ENCODE measurements at regions not wholly inside any gene's neighbourhood (a gene's known extent, or its start where the extent isn't known, plus 50 kb on each side); places are given as distances from the start of the nearest gene placed in this dataset.
A peak's percentile ranks its signal among the peaks of the same experiment; 100 is the strongest.

- H3K27me3 Mint-ChIP-seq: peaks cover 1% of the 10 kb centered on the region
- ChIA-PET POLR2A (no interaction called here), CTCF (no interaction called here)
- no peak overlapping the region for H3K4me3 Mint-ChIP-seq
- H3K36me3 Mint-ChIP-seq (ENCODE audit: low read depth): no peaks in the 10 kb centered on the region
- no peaks in the 10 kb centered on the region for H3K4me1 Mint-ChIP-seq
- no peak for DNase-seq
- H3K27ac Mint-ChIP-seq: no peak overlapping the region
- no peaks in the 10 kb centered on the region for H3K9me3 Mint-ChIP-seq
Observed at GRCh38 chr20:60123096-60123495, 164.9 kb downstream of the CDH26 start.

DNA sequence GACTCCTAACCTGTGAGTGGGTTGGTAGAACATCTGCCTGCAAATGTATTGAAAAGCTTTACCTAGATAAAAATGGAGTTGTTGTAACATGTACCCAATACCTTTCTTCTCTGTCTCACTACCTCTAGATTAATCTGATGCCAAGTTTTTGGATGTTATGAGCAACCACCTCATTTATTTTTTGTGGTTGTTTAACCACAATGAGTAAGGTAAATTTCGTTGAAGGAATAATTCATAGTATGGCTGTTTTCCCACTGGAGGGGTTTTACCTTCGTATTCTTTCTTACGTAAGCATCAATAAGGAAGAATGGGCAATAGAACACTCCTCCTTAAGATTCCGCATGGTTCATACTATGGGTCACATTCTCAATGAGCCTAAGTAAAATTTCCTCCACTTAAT lies 165.4 kb downstream of the CDH26 start:
- no peaks in the 10 kb centered on the region for H3K36me3 Mint-ChIP-seq (ENCODE audit: low read depth)
- H3K9me3 Mint-ChIP-seq: no peaks in the 10 kb centered on the region
- no peaks in the 10 kb centered on the region for H3K4me1 Mint-ChIP-seq
- peaks cover 4% of the 10 kb centered on the region for H3K27me3 Mint-ChIP-seq
- no peak for DNase-seq
- POLR2A ChIA-PET: no interaction called here
- no peak overlapping the region for H3K27ac Mint-ChIP-seq
- CTCF ChIA-PET: interaction anchor here (1.7 kb wide), 1 partner anchor 14 kb away, joined by 7 read pairs; no protein-coding TSS in a partner anchor
- H3K4me3 Mint-ChIP-seq: no peak overlapping the region

- no peaks in the 10 kb centered on the region for H3K9me3 Mint-ChIP-seq
Observed at GRCh38 chr20:60124776-60125381, 166.7 kb downstream of the CDH26 start.

DNA sequence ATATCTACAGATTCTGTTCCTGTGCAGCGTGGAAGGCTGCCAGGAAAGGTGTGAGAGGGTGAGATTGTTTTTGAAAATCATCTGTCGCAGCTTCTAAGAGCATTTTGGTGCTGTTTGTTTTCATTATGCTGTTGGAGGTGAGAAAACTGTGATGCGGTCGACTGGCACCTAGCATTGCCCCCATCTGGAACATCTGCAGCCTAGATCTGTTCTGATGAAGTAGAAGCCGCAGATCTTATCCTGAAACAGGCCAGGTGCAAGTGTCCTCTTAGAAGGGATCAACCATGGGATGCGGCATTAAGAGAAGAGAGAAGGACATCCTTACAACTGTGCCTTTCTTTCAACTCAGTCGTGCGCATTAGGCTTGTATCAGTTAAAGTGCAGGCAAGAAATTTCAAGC lies 167.3 kb downstream of the CDH26 start:
- Mint-ChIP-seq H3K27me3 (peaks cover 7% of the 10 kb centered on the region), H3K4me3 (no peak overlapping the region), H3K27ac (no peak overlapping the region), H3K4me1 (no peaks in the 10 kb centered on the region), H3K9me3 (no peaks in the 10 kb centered on the region), H3K36me3 (ENCODE audit: low read depth) (no peaks in the 10 kb centered on the region)
- CTCF ChIA-PET: no interaction called here
- DNase-seq: no peak
- POLR2A ChIA-PET: no interaction called here

More at GRCh38 chr20:60124776-60125381, 166.7 kb downstream of the CDH26 start:
- no peak overlapping the region for H3K4me3 Mint-ChIP-seq
- H3K27me3 Mint-ChIP-seq: peaks cover 7% of the 10 kb centered on the region
- CTCF ChIA-PET: interaction anchor here (1.7 kb wide), 1 partner anchor 13 kb away, joined by 7 read pairs; no protein-coding TSS in a partner anchor
- no peak overlapping the region for H3K27ac Mint-ChIP-seq
- no peaks in the 10 kb centered on the region for H3K36me3 Mint-ChIP-seq (ENCODE audit: low read depth)
- DNase-seq: no peak
- no peaks in the 10 kb centered on the region for H3K4me1 Mint-ChIP-seq
- POLR2A ChIA-PET: no interaction called here

DNA sequence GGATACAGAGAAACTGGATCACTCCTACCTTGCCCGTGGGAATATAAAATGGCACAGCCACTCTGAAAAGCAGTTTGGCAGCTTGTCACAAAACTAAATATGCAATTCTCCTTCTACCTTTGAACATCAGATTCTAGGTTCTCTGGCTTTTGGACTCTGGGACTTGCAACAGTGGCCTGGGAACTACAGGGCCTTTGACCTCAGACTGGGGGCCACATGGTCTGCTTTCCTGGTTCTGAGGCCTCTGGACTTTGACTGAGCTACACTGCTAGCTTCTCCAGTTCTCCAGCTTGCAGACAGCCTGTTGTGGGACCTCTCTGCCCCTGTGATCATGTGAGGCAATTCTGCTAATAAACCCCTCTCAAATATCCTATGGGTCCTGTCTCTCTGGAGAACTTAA lies 168.8 kb downstream of the CDH26 start:
- POLR2A ChIA-PET: no interaction called here
- CTCF ChIA-PET: interaction anchor here (1.9 kb wide), 1 partner anchor 10 kb away, joined by 4 read pairs; no protein-coding TSS in a partner anchor
- no peaks in the 10 kb centered on the region for H3K36me3 Mint-ChIP-seq (ENCODE audit: low read depth)

GRCh38 chr20:60131375-60131774 lies 173.2 kb downstream of the CDH26 start:
- ChIA-PET POLR2A (no interaction called here), CTCF (no interaction called here)
- Mint-ChIP-seq H3K27me3 (peaks cover 7% of the 10 kb centered on the region), H3K36me3 (ENCODE audit: low read depth) (no peaks in the 10 kb centered on the region), H3K4me3 (no peak overlapping the region), H3K9me3 (no peaks in the 10 kb centered on the region), H3K27ac (no peak overlapping the region), H3K4me1 (no peaks in the 10 kb centered on the region)
- DNase-seq: no peak

More for the DNA sequence above, 168.8 kb downstream of the CDH26 start:
- peaks cover 7% of the 10 kb centered on the region for H3K27me3 Mint-ChIP-seq
- H3K27ac Mint-ChIP-seq: no peak overlapping the region
- no peaks in the 10 kb centered on the region for H3K9me3 Mint-ChIP-seq
- no peaks in the 10 kb centered on the region for H3K4me1 Mint-ChIP-seq
- no peak for DNase-seq
- no peak overlapping the region for H3K4me3 Mint-ChIP-seq

DNA sequence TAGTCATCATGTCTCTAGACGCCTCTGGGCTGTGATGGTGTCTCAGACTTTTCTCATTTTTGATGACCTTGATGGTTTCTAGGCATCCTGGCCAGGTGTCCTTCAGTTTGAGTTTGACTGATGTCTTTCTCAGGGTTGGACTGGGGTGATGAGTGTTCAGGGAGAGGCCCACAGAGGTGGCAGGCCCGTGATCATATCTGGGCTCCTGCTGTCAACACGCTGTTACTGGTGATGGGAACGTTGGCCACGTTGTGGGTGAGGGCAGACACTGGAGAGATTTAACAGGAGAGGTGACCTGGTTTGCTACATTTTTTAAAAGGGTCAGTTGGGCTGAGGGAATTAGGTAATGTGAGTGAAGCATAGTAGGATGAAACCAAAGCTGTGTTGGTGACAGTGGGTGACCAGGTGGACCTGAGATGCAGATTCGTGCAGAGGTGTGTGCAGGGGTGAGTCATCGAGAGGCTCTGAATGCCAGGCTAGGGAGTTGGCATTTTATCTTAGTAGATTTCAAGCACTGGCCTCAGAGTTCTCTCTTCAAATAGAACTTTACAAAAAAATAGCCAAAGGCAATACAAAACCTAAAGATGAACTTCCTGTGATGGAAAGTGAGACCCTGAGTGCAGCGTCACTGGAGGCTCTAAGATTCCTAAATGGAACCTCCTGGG lies 174.1 kb downstream of the CDH26 start:
- Mint-ChIP-seq H3K36me3 (ENCODE audit: low read depth) (no peaks in the 10 kb centered on the region), H3K27ac (no peak overlapping the region), H3K4me3 (no peak overlapping the region), H3K4me1 (peaks cover 2% of the 10 kb centered on the region), H3K27me3 (peaks cover 7% of the 10 kb centered on the region), H3K9me3 (no peaks in the 10 kb centered on the region)
- CTCF ChIA-PET: no interaction called here
- POLR2A ChIA-PET: no interaction called here
- DNase-seq: no peak

GRCh38 chr20:60132827-60133670 lies 174.8 kb downstream of the CDH26 start:
- Mint-ChIP-seq H3K4me1 (peaks cover 6% of the 10 kb centered on the region), H3K9me3 (no peaks in the 10 kb centered on the region), H3K27ac (no peak overlapping the region)

GRCh38 chr20:60135276-60135675 lies 177.1 kb downstream of the CDH26 start:
- H3K36me3 Mint-ChIP-seq (ENCODE audit: low read depth): no peaks in the 10 kb centered on the region
- peaks cover 13% of the 10 kb centered on the region for H3K4me1 Mint-ChIP-seq
- DNase-seq: no peak
- no peaks in the 10 kb centered on the region for H3K9me3 Mint-ChIP-seq
- ChIA-PET CTCF (no interaction called here), POLR2A (no interaction called here)
- H3K4me3 Mint-ChIP-seq: no peak overlapping the region
- H3K27ac Mint-ChIP-seq: no peak overlapping the region
- no peaks in the 10 kb centered on the region for H3K27me3 Mint-ChIP-seq

More at GRCh38 chr20:60132827-60133670, 174.8 kb downstream of the CDH26 start:
- CTCF ChIA-PET: no interaction called here
- Mint-ChIP-seq H3K27me3 (peaks cover 7% of the 10 kb centered on the region), H3K36me3 (ENCODE audit: low read depth) (no peaks in the 10 kb centered on the region), H3K4me3 (no peak overlapping the region)
- POLR2A ChIA-PET: no interaction called here
- no peak for DNase-seq

DNA sequence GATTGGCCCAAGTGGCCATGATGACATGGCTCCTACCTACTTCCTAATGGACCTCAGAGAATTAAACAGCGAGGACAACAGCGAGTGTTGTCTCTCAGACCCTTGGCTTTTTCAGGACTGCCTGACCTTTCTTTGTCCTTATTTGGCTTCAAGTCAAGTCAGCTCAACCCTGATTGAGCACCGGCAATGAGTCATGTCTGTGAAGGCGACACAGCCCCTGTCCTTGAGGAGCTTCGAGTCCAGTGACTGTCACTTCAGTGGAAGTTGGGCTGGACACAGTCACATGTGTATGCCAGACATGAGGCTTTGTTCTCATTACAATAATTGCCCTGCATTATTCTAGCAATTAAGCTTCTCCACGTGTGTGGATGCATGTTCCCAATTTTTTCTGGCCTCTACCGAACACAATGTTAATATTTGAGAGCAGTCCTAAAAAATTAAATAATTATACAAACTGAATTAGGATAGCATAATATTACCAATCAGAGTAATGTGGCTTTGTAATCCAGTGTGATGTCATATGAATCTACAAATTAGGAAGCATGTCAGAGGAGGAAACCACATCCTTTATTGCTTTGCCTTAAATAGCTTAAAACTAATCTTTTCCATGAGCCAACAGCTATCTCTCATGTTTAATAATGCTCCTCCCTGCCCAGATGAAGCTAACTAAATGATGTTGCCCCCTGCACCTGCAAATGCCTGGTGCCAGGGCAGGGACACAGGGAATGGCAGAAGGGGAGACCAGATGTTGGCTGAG lies 178.6 kb downstream of the CDH26 start:
- Mint-ChIP-seq H3K9me3 (no peaks in the 10 kb centered on the region), H3K27me3 (no peaks in the 10 kb centered on the region), H3K4me3 (no peak overlapping the region), H3K4me1 (peaks cover 13% of the 10 kb centered on the region), H3K36me3 (ENCODE audit: low read depth) (no peaks in the 10 kb centered on the region), H3K27ac (no peak overlapping the region)
- CTCF ChIA-PET: interaction anchor here (1.3 to 1.9 kb wide), 4 partner anchors 9 to 210 kb away, joined by 3 to 7 read pairs (median 4); no protein-coding TSS in a partner anchor
- DNase-seq: no peak
- POLR2A ChIA-PET: no interaction called here

DNA sequence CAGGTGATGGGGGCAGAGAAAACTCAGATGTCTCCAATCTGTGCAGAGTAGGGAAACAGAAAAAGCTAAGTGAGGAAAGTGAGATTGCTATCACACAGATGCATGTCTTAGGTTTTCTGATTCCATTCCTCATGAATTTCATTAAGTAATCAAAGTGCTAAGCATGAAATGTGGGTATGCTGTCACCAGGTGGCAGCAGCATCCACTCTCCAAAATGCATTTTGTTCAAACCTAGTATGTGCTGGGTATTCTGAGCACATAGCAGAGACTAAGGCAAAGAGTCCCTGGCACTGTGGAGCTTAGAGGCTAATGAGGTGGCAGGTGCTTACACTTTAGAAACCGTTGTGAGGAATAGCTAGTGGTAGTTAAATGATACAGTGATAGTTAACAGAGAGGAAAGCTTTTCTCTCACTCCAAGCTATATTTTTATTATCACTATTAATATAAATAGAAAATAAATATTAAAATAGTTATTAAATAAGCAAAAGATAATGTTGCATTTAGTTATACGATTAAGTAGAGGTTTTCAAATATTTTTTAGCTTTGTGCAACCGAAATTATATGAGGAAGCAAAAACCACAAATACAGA lies 179.5 kb downstream of the CDH26 start:
- Mint-ChIP-seq H3K27ac (no peak overlapping the region), H3K4me1 (peaks cover 13% of the 10 kb centered on the region)

More for the DNA sequence above, 179.5 kb downstream of the CDH26 start:
- POLR2A ChIA-PET: no interaction called here
- Mint-ChIP-seq H3K36me3 (ENCODE audit: low read depth) (no peaks in the 10 kb centered on the region), H3K27me3 (no peaks in the 10 kb centered on the region), H3K4me3 (peak overlapping the region; percentile 44), H3K9me3 (no peaks in the 10 kb centered on the region)
- CTCF ChIA-PET: interaction anchor here (1.3 to 1.9 kb wide), 3 partner anchors 13 to 211 kb away, joined by 3 to 7 read pairs (median 4); no protein-coding TSS in a partner anchor
- peak; percentile 32 for DNase-seq

Measured in activated CD4-positive, alpha-beta T cell treated with anti-CD3 and anti-CD28 coated beads, Interleukin-2, amount 10 ng/mL, durations not matched to agents 7 days and 5 days (primary cell).